DMS79 treated with DMSO at 0.1 percent for 48 hours (cell line): ENCODE measurements at regions not wholly inside any gene's neighbourhood (a gene's known extent, or its start where the extent isn't known, plus 50 kb on each side); places are given as distances from the start of the nearest gene placed in this dataset.

Experiments used
- DNase-seq: peaks from one replicate; lab custom pipeline; 2025; lab: John Stamatoyannopoulos, UW

GRCh38 chr4:96784336-96784735 is 944.4 kb downstream of the PDHA2 start:
- DNase-seq, result no peak

- no peak for DNase-seq
Measured at GRCh38 chr4:96786306-96786705, 946.4 kb downstream of the PDHA2 start.

- no peak for DNase-seq
Measured at GRCh38 chr4:96787766-96788165, 947.9 kb downstream of the PDHA2 start.

- DNase-seq, result no peak
Measured at GRCh38 chr4:96809563-96809962, 969.7 kb downstream of the PDHA2 start.

GRCh38 chr4:96827086-96827485 is 987.2 kb downstream of the PDHA2 start:
- no peak for DNase-seq

GRCh38 chr4:96833831-96834230 is 993.9 kb downstream of the PDHA2 start:
- DNase-seq, result no peak

- no peak for DNase-seq
Measured at GRCh38 chr4:96835991-96836390, 996.1 kb downstream of the PDHA2 start.

- DNase-seq, result no peak
Measured at GRCh38 chr4:96839441-96839840, 999.5 kb downstream of the PDHA2 start.

GRCh38 chr4:96841801-96842200 is 1001.9 kb downstream of the PDHA2 start:
- no peak for DNase-seq

- DNase-seq, result no peak
Measured at GRCh38 chr4:96844858-96845490, 1005.1 kb downstream of the PDHA2 start.

GRCh38 chr4:96845819-96846218 is 1005.9 kb downstream of the PDHA2 start:
- no peak for DNase-seq

GRCh38 chr4:96874657-96875056 is 1034.8 kb downstream of the PDHA2 start:
- DNase-seq, result no peak

- no peak for DNase-seq
Measured at GRCh38 chr4:96879527-96879926, 1039.6 kb downstream of the PDHA2 start.

- DNase-seq, result no peak
Measured at GRCh38 chr4:96887857-96888256, 1048.0 kb downstream of the PDHA2 start.

GRCh38 chr4:96894621-96895020 is 1054.7 kb downstream of the PDHA2 start:
- no peak for DNase-seq

GRCh38 chr4:96895826-96896225 is 1055.9 kb downstream of the PDHA2 start:
- no peak for DNase-seq

- DNase-seq, result no peak
Measured at GRCh38 chr4:96912716-96913115, 1072.8 kb downstream of the PDHA2 start.

GRCh38 chr4:96913441-96914080 is 1073.7 kb downstream of the PDHA2 start:
- DNase-seq, result no peak

- no peak for DNase-seq
Measured at GRCh38 chr4:96916711-96917110, 1076.8 kb downstream of the PDHA2 start.

- DNase-seq, result no peak
Measured at GRCh38 chr4:96936886-96937285, 1097.0 kb downstream of the PDHA2 start.

- no peak for DNase-seq
Measured at GRCh38 chr4:96946552-96946951, 1106.7 kb downstream of the PDHA2 start.

GRCh38 chr4:96952610-96953009 is 1112.7 kb downstream of the PDHA2 start:
- no peak for DNase-seq

- DNase-seq, result no peak
Measured at GRCh38 chr4:96955226-96955625, 1115.3 kb downstream of the PDHA2 start.

- DNase-seq, result no peak
Measured at GRCh38 chr4:96955691-96956090, 1115.8 kb downstream of the PDHA2 start.
